ENCODE measurements at regions not wholly inside any gene's neighbourhood (a gene's known extent, or its start where the extent isn't known, plus 50 kb on each side); places are given as distances from the start of the nearest gene placed in this dataset.

- DNase-seq, result no peak
Observed at GRCh38 chr4:123953566-123953965, 557.0 kb downstream of the SPRY1 start.

- DNase-seq, result no peak
Observed at GRCh38 chr4:123954220-123954619, 557.6 kb downstream of the SPRY1 start.

- DNase-seq, result no peak
Observed at GRCh38 chr4:123955167-123955800, 558.7 kb downstream of the SPRY1 start.

- no peak for DNase-seq
Observed at GRCh38 chr4:123956204-123956603, 559.6 kb downstream of the SPRY1 start.

- DNase-seq, result no peak
Observed at GRCh38 chr4:123966990-123967769, 570.6 kb downstream of the SPRY1 start.

GRCh38 chr4:123972031-123972430 is 575.4 kb downstream of the SPRY1 start:
- DNase-seq, result no peak

- no peak for DNase-seq
Observed at GRCh38 chr4:123974386-123975149, 578.0 kb downstream of the SPRY1 start.

GRCh38 chr4:123976285-123976684 is 579.7 kb downstream of the SPRY1 start:
- DNase-seq, result no peak

GRCh38 chr4:123976819-123977218 is 580.2 kb downstream of the SPRY1 start:
- no peak for DNase-seq

GRCh38 chr4:123977641-123978081 is 581.1 kb downstream of the SPRY1 start:
- no peak for DNase-seq

- DNase-seq, result no peak
Observed at GRCh38 chr4:123978637-123979036, 582.0 kb downstream of the SPRY1 start.

GRCh38 chr4:123980736-123981300 is 584.2 kb downstream of the SPRY1 start:
- no peak for DNase-seq

- no peak for DNase-seq
Observed at GRCh38 chr4:123984886-123985285, 588.3 kb downstream of the SPRY1 start.

GRCh38 chr4:123986268-123986798 is 589.7 kb downstream of the SPRY1 start:
- DNase-seq, result no peak

- no peak for DNase-seq
Observed at GRCh38 chr4:123987408-123987807, 590.8 kb downstream of the SPRY1 start.

GRCh38 chr4:123990310-123990870 is 593.8 kb downstream of the SPRY1 start:
- no peak for DNase-seq

- DNase-seq, result no peak
Observed at GRCh38 chr4:123994917-123995316, 598.3 kb downstream of the SPRY1 start.

GRCh38 chr4:123995936-123996335 is 599.3 kb downstream of the SPRY1 start:
- DNase-seq, result no peak

- DNase-seq, result no peak
Observed at GRCh38 chr4:123996718-123997510, 600.3 kb downstream of the SPRY1 start.

GRCh38 chr4:123997776-123998449 is 601.3 kb downstream of the SPRY1 start:
- no peak for DNase-seq

GRCh38 chr4:124000233-124000632 is 603.6 kb downstream of the SPRY1 start:
- DNase-seq, result no peak
